ENCODE measurements at regions not wholly inside any gene's neighbourhood (a gene's known extent, or its start where the extent isn't known, plus 50 kb on each side); places are given as distances from the start of the nearest gene placed in this dataset.

GRCh38 chr20:47922269-47922668 is 137.0 kb upstream of the SULF2 start:
- TF ChIP-seq CTCF (IDR thresholded peaks at IDR 0.05) (no peak), POLR2A (IDR thresholded peaks at IDR 0.05) (no peak)

Data from right lobe of liver (tissue), 4 donors.